Effector CD8-positive, alpha-beta T cell (primary cell): ENCODE measurements at regions not wholly inside any gene's neighbourhood (a gene's known extent, or its start where the extent isn't known, plus 50 kb on each side); places are given as distances from the start of the nearest gene placed in this dataset.

Experiments used
- DNase-seq: peaks from one replicate; lab custom pipeline; 2025; lab: John Stamatoyannopoulos, UW

GRCh38 chr16:86868070-86868469 lies 289.7 kb downstream of the FOXL1 start:
- no peak for DNase-seq

- DNase-seq = no peak
These were observed 290.4 kb downstream of the FOXL1 start for GRCh38 chr16:86868786-86869185.

- no peak for DNase-seq
These were observed 291.1 kb downstream of the FOXL1 start for GRCh38 chr16:86869288-86870022.

GRCh38 chr16:86870380-86870779 lies 292.0 kb downstream of the FOXL1 start:
- no peak for DNase-seq

GRCh38 chr16:86872131-86872530 lies 293.8 kb downstream of the FOXL1 start:
- DNase-seq = no peak

- no peak for DNase-seq
These were observed 294.5 kb downstream of the FOXL1 start for GRCh38 chr16:86872833-86873232.

- no peak for DNase-seq
These were observed 295.8 kb downstream of the FOXL1 start for GRCh38 chr16:86874141-86874540.

- no peak for DNase-seq
These were observed 298.1 kb downstream of the FOXL1 start for GRCh38 chr16:86876499-86876898.

- DNase-seq = no peak
These were observed 298.8 kb downstream of the FOXL1 start for GRCh38 chr16:86877108-86877507.

GRCh38 chr16:86877835-86878234 lies 299.5 kb downstream of the FOXL1 start:
- DNase-seq = no peak

- DNase-seq = no peak
These were observed 300.1 kb downstream of the FOXL1 start for GRCh38 chr16:86878236-86879080.

- DNase-seq = no peak
These were observed 300.9 kb downstream of the FOXL1 start for GRCh38 chr16:86879268-86879667.

GRCh38 chr16:86880316-86881117 lies 302.2 kb downstream of the FOXL1 start:
- DNase-seq = no peak

GRCh38 chr16:86881118-86881510 lies 302.8 kb downstream of the FOXL1 start:
- no peak for DNase-seq

- DNase-seq = no peak
These were observed 303.5 kb downstream of the FOXL1 start for GRCh38 chr16:86881861-86882273.

- no peak for DNase-seq
These were observed 304.4 kb downstream of the FOXL1 start for GRCh38 chr16:86882586-86883280.

GRCh38 chr16:86883583-86884389 lies 305.4 kb downstream of the FOXL1 start:
- no peak for DNase-seq

- DNase-seq = no peak
These were observed 306.0 kb downstream of the FOXL1 start for GRCh38 chr16:86884390-86884650.

- DNase-seq = no peak
These were observed 306.8 kb downstream of the FOXL1 start for GRCh38 chr16:86885139-86885538.

- no peak for DNase-seq
These were observed 308.3 kb downstream of the FOXL1 start for GRCh38 chr16:86886651-86887050.

GRCh38 chr16:86887416-86887815 lies 309.1 kb downstream of the FOXL1 start:
- no peak for DNase-seq
